Hematopoietic multipotent progenitor cell treated with erythropoietin and hydrocortisone succinate and interleukin-3 and kit ligand, for 6 days (in vitro differentiated cells): ENCODE measurements at regions not wholly inside any gene's neighbourhood (a gene's known extent, or its start where the extent isn't known, plus 50 kb on each side); places are given as distances from the start of the nearest gene placed in this dataset.
"Not testable (repeated sequence)": the region's sequence is repeated elsewhere in the genome, so short reads cannot be mapped to it uniquely, and the experiment has no call there.

Source experiments
- DNase-seq: peaks from one replicate; pipeline ENCODE4 v3.0.0-alpha.2; 2015

DNA sequence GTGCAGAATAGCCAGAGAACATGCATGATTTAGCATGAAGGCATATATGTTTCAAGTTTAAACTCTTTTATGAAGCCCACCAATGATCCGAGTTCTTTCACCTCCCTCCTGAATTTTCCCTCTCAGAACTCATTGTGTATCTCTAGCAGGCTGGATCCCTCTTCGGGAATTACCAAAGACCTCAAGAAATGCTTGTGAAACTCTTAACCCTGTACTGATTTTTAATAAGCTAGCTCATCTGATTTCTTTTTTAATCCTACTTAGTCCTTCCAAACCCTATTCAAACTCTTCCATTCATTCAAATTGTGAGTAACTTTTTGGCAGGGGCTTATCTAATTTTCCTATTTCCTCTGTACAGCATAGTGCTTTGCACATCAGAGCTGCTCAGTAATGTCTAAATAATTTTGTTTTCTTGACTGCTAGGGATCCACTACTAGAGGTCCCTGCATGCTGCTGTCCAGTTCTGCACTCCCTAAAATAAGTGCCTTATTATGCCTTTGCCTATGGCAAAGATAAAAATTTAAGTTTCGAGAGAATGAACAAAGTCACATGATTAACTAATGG lies 723.8 kb downstream of the CDH11 start:
- DNase-seq = no peak

DNA sequence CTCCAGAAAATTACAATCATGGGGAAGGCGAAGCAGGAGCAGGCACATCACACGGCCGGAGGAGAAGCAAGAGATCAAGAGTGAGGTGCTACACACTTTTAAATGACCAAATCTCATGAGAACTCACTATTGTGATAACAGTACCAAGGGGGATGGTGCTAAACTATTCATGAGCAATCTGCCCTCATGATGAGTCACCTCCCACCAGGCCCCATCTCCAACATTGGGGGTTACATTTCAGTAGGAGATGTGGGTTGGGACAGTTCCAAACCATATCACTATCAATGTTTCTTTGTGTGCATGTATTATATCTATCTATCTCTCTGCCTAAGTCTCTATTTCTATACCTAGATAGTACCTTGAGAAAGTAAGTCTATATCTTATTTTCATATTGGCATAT lies 724.8 kb downstream of the CDH11 start:
- no peak for DNase-seq

DNA sequence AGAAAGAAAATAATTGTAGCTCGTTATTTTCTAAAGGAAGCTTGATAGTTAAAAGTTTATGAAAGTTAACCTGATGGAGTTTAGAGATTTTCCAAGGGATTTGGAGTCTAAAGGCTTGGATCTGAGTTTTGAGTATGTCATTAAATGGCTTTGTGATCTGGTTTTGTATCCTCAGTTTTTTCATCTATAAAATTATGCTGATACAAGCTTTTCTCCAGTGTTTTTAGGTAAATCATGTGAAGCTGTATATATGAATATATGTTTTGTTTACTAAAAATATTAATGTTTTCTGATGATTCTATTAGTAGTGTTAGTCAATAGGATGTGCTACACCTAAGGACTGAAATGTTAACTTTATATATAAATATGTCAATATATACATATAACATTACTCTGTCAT lies 727.8 kb downstream of the CDH11 start:
- no peak for DNase-seq

DNA sequence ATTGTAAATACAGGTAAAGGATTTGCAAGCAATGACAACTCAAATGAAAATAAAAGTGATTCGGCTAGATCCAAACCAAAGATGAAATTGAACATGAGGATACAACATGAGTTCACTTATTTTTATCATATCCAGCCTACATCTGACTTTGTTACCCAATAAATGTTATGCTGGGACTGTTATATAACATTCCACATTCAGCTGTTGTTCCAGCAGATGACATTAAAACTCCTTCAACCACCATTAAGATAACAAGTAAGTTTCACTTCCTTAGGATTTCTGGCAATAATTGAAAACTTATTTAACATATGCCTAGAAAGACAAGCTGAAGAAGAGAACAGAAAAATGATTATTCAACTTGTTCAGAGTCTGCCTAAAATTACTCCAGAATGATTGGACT lies 729.4 kb downstream of the CDH11 start:
- DNase-seq = no peak

DNA sequence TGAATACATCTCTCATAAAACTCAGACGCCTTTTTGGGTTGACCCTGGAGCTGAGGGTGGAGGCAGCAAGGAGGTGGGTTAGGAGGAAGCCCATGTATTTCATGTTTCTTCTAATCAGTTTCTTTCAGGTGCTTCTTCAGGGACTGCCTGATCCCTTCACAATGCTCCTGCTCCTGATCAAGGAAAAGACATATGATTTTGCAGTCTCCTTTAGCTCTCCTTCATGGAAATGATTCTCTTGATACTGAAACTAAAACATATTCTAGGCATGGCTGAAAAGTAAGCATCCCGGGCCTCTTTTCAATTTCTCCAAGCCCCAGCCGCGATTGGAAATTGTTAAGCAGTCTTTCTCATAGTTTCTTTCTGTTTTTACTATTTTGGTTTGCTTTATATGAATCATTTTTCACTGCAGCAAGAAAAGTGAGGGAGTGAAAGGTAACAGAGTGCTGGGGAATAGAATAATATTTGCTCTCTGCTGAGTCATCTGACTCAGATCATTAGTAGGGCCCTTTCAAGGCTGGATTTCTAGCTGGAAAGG lies 730.7 kb downstream of the CDH11 start:
- no peak for DNase-seq

DNA sequence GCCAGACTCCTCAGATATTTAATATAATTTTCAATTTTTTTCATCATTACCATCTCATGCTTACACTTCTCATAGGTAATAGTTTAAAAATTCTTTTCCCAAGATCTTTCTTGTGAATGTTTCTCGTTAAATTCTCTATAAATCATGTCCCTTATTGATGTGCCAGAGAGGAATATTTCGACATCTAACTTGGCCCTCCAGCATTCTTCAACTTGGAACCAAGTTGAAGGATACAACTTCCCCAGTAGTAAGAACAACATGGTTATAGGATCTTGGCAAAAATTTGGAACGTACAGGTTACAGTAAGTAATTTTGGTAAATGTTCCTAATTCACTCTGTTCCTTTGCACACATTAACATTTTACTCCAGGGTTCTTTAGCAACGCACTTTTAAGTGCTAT lies 731.8 kb downstream of the CDH11 start:
- DNase-seq = no peak

DNA sequence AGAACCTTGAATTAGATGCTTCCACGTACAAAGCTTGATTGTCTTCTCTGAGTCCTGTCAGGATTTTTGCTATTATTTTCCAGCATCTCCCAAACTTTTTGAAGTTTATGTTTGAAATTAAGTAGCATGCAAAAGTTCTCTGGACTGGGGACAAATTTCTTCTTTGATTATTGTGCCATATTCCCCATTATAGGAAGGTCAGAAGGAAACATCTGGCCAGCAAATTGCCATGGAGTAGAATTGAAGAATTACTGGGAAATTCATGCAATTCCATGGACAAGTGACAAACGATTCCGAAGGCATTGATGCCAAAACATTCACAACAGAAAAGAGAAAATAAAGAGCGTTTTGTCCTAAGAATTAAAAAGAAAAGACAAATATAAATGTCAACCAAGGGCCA lies 737.2 kb downstream of the CDH11 start:
- DNase-seq = no peak

DNA sequence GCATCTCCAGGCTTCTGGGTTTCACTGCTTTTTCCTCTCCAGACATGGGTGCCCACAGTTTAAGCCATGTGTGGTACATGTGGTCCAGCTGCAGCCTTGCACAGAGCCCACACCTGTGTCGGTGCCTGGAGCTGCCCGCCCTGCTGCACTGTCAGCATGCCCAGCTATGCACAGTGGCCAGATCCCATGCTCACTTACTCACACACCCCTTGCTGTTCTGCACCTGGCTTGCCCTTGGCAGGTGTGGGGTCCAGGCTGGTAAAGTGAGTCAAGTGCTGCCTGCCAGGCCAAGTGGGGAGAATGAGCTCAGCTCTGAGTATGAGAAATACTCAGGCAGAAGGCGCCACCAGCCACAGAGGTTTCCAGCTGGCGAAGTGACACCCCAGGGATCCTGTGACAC lies 739.9 kb downstream of the CDH11 start:
- DNase-seq = no peak

DNA sequence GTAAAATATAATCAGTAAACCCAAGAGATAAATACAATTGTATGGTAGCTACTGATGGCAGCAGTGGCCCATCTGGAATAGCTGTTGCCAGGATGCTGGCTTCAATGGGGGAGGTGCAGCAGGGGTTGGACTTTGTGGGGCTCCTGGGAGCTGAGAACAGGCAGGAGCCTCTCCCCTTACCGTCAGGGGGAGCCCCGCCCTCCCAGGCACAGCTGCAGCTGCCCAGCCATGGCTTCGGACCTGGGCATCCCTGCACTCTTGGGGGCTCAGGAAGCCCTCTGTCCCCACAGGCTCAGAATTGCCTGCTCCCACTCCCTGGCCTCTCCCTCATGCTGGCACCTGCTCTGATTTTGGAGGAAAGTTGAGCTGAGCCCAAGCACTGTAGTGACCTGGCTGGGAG lies 741.1 kb downstream of the CDH11 start:
- no peak for DNase-seq

DNA sequence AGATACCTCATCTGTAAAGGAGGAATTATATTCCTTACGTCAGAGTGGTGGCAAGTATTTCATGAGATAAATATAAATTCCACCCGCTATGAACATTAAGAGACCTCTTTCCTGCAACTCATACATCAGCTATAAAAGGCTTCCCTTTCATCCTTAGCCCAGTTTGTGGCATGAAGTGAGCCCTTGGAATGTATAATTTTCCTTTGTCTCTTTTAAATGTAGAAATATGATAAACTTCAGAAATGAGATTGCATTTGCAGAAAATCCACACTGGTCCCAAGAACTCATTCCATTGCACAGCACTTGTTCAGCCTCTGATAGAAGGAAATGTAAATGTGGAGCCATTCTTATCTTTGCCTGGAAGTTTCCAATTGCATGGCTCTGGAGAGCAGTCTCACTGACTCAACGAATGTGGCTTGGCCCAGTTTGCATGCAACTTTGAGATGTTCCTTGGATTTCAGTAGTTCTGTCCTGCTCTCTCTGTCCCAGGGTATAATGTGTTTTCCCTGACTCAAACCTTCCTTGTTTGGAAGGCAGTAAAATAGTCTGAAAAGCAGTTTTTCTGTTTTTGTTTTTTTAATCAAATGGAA lies 746.4 kb downstream of the CDH11 start:
- no peak for DNase-seq

DNA sequence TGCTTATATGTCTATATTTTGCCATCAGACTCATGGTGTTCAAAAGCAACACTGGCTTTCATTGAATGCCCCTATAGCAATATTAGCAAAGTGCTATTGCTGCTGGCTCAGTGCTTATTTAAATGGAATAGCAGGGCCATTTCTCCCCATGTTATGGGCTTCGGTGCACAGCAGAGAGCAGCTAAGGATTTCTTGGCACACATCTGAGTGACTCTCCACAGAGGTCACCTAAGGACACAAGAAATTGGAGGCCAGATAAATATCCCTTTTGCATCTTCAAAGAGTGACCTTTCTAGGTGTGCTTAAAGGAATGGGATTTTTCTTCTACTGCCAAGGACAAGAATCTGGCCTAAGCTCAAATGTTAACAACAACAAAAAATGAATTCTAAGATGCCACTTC lies 751.8 kb downstream of the CDH11 start:
- DNase-seq = no peak

DNA sequence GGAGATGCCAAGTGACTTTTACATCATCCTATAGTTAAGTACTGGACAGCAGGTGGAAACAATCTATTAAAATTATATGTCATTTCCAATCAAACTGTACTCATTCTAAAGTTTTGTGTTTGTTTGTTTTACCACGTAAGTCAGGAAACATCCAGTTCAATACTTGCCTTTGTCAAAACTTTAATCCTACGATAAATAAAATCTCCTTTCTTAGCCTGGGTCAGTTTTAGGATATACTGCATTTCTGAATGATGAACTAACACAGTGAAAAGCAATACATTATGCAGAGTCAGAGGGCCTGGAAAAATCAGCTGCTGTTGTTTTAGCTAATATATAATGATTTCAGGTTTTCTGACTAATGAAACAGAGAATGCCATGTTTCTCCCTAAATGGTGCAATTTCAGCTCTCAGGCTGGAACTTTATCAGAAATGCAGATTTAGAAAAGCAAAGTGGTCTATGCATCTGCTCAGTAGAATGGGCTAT lies 756.4 kb downstream of the CDH11 start:
- DNase-seq = no peak

DNA sequence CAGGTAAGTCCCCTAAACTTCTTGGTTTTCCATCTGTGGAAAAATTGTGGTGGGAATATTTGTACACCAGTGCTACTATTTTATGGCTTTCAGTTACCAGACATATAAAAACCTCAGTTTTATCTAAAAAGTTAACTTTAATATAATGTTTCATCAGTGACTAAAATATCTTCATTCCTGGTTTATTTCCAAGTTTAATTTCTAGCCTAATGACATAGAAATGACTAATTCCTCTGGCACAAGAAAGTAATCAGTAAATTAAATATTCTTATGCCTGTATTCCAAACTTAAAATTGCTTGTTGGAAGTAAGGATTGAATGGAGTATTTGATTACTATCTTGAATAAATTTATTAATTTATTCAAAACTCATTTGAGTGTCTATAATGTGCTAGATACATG lies 757.0 kb downstream of the CDH11 start:
- DNase-seq = no peak

DNA sequence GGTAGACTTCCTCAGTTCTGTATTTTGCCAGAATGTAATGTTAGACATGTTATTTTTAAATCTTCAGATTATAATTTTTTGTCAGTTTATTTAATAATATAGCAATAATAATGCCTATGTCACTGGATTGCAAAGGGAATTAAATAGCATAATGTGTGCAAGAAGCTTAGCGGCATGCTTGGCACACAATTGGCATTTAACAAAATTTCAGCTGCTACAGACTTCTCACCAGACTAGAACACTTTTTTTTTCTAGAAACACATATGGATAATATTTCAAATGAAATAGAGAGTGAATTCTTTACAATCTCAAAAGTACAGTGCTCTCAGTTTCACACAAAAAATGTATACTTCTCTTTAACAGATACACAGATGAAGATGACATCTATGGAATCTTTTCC lies 757.4 kb downstream of the CDH11 start:
- DNase-seq = no peak

DNA sequence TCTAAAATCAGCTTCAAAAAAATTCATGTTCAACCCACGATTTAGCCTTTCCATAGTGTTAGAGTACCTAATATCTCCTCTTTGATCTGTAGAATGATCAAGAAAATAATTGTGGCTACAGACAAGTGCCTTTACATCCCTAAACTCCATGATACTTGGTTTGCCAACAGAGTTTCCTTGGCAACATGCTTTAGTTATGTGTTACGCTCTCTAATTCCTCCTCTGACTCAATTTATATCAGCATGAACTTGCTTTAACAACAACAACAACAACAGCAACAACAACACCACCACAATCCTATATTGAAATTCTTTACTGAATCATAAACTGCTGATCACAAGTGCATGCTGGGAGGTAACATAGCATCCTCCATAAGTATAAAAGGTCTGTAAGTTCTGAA lies 757.8 kb downstream of the CDH11 start:
- DNase-seq = no peak

DNA sequence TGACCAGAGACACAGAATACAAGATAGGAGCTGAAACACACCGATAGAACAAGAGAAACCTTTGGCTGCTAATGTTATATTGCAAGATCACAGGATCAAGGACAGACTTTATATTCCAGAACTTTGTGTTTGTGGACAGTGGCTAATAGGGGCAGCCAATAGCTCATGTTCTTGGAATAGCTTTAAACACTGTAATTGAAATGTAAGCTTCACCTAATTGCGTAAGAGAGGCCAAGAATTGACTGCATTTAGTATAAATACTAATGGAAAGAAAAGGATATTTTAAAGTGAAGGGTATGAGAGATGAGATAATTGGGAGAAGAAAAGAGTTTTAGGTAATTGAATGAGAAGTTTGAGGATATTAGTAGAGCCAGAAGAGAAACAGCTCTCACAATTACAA lies 758.8 kb downstream of the CDH11 start:
- no peak for DNase-seq

DNA sequence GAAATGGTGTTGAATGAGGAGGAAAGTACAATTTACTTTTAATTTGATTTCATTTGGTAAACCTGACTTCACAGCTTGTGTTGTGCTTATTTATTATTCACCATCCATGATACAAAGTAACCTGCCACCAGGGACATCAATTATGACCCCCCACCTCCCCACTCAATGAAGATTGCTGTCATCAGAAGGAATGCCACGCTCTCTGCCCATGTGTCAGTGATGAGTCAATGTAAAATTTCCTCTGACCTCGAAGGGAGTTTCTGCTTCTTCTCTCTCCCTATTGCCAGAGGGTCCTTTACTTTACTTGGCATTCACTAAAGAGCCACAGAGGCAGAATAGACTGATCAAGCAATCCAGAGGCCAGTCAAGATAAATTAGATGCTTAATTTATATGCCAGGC lies 759.7 kb downstream of the CDH11 start:
- DNase-seq = no peak

DNA sequence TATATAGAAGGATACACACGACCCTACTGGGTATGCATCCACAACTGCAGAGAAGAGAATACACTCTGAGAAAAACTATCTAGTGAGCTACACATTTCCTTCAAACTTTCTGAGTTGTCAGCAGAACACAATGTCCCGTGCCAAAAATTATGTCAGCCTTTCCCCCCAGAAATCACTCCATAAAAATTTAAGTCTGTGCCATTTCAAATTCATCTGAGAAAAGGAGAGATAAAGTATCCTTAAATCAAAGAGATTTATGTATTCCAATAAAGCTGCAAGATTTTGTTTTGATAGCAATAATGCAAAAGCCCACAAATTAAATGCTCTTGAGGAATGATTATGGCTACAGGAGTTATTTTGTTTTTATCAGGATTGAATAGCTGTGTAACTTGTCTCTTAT lies 760.1 kb downstream of the CDH11 start:
- DNase-seq = no peak

DNA sequence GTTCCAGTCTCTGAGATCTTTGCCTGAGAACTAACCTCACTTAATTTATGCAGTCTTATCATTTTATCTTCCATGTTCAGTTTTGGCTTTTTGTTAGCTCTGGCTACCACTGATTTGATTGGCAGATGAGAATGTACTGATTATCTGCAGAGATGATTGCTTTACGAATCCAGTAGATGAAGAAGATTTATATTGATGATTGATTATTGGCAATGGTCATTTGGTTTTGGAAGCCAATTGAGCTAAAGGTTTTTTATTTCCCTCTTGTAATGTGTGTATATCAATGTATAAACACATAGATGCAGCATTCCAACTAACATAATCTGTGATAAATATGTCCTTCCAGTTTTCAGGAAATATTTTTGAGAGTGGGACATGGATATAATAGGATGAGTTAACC lies 763.6 kb downstream of the CDH11 start:
- DNase-seq = no peak

DNA sequence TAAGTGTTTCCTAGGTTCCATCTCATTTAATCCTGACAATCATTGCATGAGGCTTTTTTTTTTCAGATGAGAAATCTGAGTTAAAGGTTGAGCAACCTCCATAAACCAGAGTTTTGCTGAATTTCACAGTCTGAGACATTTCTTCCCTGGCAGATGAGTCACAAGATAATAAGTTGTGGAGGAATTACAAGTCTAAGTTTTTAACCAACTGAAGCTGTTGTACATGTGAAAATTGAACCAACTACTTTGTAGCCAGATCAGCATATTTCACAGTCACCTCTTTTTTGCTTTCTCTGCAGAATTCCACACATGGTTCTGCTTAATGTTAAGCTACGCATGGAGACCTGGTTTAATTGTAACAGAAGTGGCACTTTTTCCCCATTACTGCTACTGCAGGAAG lies 765.6 kb downstream of the CDH11 start:
- no peak for DNase-seq

DNA sequence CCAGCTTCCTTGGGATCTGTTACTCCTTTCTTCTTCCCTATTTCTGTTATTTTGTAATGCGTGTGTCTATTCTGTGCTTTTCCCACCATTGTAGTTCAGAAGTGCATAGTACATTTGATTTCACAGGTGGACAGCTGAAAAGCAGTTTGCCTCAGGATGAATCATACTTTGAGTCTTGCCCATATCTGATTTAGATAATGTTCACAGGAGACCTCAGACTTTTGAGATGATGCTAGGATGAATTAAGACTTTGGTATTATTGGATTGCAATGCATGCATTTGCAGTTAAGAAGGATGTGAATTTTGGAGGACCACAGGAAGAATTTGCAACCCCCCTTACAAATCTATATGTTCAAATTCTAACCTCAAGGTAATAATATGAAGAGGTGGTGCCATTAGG lies 769.6 kb downstream of the CDH11 start:
- no peak for DNase-seq

DNA sequence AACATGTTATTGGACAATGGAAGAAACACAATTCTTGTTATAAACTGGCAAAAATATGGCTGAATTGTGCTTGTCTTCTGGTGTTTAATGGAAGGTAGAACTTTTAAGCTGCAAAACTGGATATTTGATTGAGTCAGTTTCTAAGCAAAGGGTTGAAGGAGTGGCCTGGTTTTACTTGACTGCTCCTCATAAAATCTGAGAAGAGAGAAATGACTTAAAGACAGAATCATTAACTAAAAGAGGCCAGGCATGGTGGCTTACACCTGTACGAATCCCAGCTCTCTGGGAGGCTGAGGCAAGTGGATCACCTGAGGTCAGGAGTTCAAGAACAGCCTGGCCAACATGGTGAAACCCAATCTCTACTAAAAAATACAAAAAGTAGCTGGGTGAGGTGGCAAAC lies 770.7 kb downstream of the CDH11 start:
- no peak for DNase-seq

DNA sequence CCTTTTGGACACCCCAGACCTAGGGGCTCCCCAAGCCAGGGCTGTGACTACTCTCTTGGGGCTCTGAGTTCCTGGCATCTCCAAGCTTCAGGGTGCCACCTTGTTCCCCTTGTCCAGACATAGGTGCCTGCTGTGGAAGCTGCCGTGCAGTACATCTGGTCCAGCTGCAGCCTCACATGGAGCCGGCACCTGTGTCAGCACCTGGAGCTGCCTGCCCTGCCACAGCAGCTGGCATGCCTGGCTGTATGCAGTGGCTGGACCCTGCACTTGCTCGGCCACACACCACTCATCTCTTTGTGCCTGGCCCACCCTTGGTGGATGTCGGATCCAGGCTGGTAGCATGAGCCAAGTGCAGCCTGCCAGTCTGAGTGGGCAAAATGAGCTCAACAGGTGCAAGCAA lies 775.8 kb downstream of the CDH11 start:
- no peak for DNase-seq

DNA sequence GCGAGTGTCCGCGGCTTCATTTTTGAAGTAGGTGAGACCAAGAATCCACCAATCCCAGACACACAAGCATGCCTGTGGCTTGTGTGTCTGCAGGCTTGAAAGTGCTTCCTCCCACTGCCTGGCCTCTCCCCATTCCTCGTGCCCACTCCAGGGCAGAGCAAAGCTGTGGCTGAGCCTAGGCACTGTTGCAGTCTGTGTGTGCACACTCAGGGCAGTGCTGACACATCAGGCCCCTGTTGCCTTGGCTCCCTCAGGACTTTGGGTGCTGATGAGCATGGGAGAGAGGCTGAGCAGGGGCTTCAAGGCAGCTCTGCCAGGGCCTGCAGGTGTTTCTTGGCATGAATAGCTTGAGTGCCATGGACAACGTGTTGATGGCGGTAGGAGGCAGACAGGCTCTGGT lies 776.7 kb downstream of the CDH11 start:
- no peak for DNase-seq

DNA sequence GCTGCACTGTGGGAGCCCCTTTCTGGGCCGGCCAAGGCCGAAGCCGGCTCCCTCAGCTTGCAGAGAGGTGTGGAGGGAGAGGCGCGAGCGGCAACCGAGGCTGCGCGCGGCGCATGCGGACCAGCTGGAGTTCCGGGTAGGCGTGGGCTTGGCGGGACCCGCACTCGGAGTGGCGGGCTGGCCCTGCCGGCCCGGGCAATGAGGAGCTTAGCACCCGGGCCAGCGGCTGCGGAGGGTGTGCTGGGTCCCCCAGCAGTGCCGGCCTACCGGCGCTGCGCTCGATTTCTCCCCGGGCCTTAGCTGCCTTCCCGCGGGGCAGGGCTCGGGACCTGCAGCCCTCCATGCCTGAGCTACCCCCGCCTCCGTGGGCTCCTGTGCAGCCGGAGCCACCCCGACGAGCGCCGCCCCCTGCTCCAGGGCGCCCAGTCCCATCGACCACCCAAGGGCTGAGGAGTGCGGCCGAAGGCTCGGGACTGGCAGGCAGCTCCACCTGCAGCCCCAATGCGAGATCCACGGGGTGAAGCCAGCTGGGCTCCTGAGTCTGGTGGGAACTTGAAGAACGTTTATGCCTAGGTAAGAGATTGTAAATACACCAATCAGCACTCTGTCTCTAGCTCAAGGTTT lies 777.9 kb downstream of the CDH11 start:
- DNase-seq = not testable (repeated sequence)
